ENCODE measurements at regions not wholly inside any gene's neighbourhood (a gene's known extent, or its start where the extent isn't known, plus 50 kb on each side); places are given as distances from the start of the nearest gene placed in this dataset.
A peak's percentile ranks its signal among the peaks of the same experiment; 100 is the strongest.
"Not testable (repeated sequence)": the region's sequence is repeated elsewhere in the genome, so short reads cannot be mapped to it uniquely, and the experiment has no call there.

DNA sequence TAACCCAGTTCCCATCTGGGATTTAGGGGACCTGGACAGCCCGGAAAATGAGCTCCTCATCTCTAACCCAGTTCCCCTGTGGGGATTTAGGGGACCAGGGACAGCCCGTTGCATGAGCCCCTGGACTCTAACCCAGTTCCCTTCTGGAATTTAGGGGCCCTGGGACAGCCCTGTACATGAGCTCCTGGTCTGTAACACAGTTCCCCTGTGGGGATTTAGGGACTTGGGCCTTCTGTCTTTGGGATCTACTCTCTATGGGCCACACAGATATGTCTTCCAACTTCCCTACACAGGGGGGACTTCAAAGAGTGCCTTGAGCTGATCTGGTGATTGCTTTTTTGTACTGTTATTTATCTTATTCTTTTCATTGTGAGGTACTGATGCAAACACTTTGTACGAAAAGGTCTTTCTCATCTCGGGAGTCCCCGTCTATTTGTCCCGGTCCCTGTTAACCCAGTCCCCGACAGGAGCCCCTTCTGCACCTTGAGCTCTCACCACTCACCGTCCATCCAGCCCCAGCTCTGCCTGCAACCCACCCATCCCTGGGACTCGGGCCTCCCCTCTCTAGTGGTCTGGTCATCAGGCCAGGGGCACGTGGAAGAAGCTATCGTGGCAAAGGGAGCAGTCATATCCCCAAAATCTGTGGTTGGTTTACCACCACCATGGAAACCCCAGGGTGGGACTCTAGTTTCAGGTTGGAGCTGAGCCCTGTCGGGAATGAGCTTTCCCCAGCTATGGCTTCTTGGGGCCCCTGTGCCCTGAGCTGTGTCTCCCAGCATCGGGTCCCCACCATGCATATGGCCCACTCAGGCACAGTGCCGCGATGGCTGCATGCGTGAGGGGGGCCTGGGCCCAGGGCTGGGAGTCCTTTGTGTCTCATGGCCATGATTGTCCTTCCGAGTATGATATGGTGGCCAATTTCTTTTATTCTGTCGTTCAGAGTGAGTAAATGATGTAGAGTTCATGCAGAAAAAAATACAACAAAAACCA lies 270.4 kb upstream of the PLCXD1 start:
- intact Hi-C loops (cut with DNase I; ENCODE audit: low total_unique reads); H3K4me3 ChIP-seq (ENCODE audit: low read depth, poor library complexity, severe bottlenecking); DNase-seq (ENCODE audit: low spot score in 2 of 2): not testable (repeated sequence)
- WGBS, 2 donors, result 100% methylated on average over 2 of the region's 18 CpGs; no CpG with 5 or more reads in 1 of the 2 donors

DNA sequence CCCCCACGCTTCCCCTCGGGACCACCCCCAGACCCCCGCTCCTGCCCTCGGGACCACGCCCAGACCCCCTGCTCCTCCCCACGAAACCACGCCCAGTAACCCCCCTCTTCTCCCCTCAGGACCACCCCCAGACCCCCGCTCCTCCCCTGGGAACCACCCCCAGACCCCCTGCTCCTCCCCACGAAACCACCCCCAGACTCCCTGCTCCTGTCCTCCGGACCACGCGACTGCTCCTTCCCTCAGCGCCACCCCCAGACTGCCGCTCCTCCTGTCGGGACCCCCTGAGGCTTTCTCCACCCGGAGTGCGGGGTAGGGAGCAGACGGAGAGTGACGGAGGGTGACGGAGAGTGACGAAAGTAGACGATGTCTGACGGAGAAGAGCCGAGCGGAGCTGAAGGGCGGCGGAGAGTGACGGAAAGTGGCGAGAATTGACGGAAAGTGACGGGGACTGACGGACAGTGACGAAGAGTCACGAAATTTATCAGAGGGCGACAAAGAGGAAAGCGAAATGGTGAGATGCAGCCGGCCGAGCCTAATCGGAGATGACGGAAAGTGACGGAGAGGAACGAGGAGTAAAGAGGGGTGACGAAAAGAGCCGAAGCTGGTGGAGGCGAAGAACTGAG lies 267.2 kb upstream of the PLCXD1 start:
- DNase-seq (ENCODE audit: low spot score in 2 of 2); intact Hi-C loops (cut with DNase I; ENCODE audit: low total_unique reads); H3K4me3 ChIP-seq (ENCODE audit: low read depth, poor library complexity, severe bottlenecking): not testable (repeated sequence)
- 76% methylated on average over 22 of the region's 45 CpGs; no CpG with 5 or more reads in 1 of the 2 donors for WGBS, 2 donors

- intact Hi-C loops (cut with DNase I; ENCODE audit: low total_unique reads); H3K4me3 ChIP-seq (ENCODE audit: low read depth, poor library complexity, severe bottlenecking): not testable (repeated sequence)
- peak in 1 of 2 donors; percentile 69 for DNase-seq (ENCODE audit: low spot score in 2 of 2)
- WGBS, 2 donors, result 76% methylated on average over 22 of the region's 39 CpGs; no CpG with 5 or more reads in 1 of the 2 donors
Observed at GRCh38 chrX:14452-14851, 266.7 kb upstream of the PLCXD1 start.

DNA sequence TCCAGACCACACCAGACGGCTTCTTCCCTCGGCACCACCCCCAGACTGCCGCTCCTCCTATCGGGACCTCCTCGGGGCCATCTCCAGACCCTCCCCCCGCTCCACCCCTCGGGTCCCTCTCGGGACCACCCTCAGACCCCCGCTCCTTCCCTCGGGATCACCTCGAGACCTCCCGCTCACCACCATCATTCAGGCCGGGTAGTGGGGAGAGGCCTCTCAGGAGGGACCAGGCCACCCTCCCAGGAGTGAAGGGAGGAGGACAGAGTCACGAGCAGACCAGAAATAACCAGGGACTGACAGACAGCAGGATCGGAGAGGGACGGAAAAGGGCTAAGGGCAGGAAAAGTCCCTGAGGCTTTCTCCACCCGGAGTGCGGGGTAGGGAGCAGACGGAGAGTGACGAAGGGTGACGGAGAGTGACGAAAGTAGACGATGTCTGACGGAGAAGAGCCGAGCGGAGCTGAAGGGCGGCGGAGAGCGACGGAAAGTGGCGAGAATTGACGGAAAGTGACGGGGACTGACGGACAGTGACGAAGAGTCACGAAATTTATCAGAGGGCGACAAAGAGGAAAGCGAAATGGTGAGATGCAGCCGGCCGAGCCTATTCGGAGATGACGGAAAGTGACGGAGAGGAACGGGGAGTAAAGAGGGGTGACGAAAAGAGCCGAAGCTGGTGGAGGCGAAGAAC lies 262.3 kb upstream of the PLCXD1 start:
- DNase-seq (ENCODE audit: low spot score in 2 of 2), result peak in 1 of 2 donors; percentile 53
- intact Hi-C loops (cut with DNase I; ENCODE audit: low total_unique reads); H3K4me3 ChIP-seq (ENCODE audit: low read depth, poor library complexity, severe bottlenecking): not testable (repeated sequence)
- 26% methylated on average over 17 of the region's 47 CpGs; no CpG with 5 or more reads in 1 of the 2 donors for WGBS, 2 donors

GRCh38 chrX:19455-19827 lies 261.7 kb upstream of the PLCXD1 start:
- H3K4me3 ChIP-seq (ENCODE audit: low read depth, poor library complexity, severe bottlenecking); DNase-seq (ENCODE audit: low spot score in 2 of 2); intact Hi-C loops (cut with DNase I; ENCODE audit: low total_unique reads): not testable (repeated sequence)
- no CpG with 5 or more reads among the region's 41 CpGs for WGBS, 2 donors

DNA sequence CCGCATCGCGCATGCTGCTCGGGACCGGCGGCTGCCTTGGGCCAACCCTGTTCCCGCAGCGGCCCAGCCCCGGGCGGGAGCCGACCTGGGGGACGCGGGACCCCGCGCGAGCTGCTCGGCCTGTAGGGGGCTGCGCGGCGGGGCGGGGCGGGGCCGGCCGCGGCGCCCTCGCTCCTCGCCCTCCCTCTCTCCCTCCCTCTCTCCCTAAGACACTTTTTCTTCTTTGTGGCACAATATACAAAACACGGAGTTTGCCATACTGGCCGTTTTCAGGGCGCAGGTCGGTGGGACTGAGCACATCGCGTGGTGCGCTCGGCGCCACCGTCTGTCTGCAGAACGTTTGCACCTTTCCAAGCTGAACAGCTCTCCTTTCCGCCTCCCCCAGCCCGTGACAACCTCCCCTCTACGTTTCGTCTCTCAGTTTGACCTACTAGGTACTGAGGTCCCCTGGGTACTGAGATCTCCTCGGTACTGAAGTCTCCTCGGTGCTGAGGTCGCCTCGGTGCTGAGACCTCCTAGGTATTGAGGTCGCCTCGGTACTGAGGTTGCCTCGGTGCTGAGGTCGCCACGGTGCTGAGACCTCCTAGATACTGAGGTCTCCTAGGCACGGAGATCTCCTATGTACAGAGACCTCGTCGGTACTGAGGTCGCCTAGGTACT lies 261.1 kb upstream of the PLCXD1 start:
- DNase-seq (ENCODE audit: low spot score in 2 of 2), result peak in 1 of 2 donors; percentile 59
- intact Hi-C loops (cut with DNase I; ENCODE audit: low total_unique reads), result no loop called here
- no peak overlapping the region for H3K4me3 ChIP-seq (ENCODE audit: low read depth, poor library complexity, severe bottlenecking)
- TF ChIP-seq, protein P1, sequence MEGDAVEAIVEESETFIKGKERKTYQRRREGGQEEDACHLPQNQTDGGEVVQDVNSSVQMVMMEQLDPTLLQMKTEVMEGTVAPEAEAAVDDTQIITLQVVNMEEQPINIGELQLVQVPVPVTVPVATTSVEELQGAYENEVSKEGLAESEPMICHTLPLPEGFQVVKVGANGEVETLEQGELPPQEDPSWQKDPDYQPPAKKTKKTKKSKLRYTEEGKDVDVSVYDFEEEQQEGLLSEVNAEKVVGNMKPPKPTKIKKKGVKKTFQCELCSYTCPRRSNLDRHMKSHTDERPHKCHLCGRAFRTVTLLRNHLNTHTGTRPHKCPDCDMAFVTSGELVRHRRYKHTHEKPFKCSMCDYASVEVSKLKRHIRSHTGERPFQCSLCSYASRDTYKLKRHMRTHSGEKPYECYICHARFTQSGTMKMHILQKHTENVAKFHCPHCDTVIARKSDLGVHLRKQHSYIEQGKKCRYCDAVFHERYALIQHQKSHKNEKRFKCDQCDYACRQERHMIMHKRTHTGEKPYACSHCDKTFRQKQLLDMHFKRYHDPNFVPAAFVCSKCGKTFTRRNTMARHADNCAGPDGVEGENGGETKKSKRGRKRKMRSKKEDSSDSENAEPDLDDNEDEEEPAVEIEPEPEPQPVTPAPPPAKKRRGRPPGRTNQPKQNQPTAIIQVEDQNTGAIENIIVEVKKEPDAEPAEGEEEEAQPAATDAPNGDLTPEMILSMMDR (IDR thresholded peaks at IDR 0.05), result no peak
- no peak for TF ChIP-seq POLR2A (IDR thresholded peaks at IDR 0.05)
- 11 to 43% methylated on average over 30 to 50 of the region's 56 CpGs for WGBS, 2 donors

DNA sequence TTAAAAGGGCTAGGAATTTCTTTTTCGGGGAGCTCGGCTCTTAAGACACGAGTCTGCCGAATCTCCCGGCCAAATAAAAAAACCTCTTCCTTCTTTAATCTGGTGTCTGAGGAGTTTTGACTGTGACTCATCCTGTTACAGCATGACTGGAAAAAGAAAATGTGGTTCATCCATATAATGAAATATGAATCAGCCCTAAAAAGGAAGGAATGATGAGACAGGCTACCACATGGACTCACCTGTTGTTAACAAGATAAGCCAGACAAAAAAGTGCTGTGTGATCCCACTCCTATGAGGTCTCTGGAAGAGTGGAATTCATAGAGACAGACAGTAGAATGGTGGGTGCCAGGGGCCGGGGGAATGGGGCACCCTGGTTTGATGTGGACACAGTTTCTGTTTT lies 257.0 kb upstream of the PLCXD1 start:
- DNase-seq (ENCODE audit: low spot score in 2 of 2); H3K4me3 ChIP-seq (ENCODE audit: low read depth, poor library complexity, severe bottlenecking); intact Hi-C loops (cut with DNase I; ENCODE audit: low total_unique reads): not testable (repeated sequence)
- WGBS, 2 donors, result no CpG with 5 or more reads among the region's 6 CpGs

Data from lower leg skin (tissue), 4 donors.